Esophagus squamous epithelium (tissue), 5 donors: ENCODE measurements at regions not wholly inside any gene's neighbourhood (a gene's known extent, or its start where the extent isn't known, plus 50 kb on each side); places are given as distances from the start of the nearest gene placed in this dataset.

Source experiments
- DNase-seq: peaks from one replicate; lab custom pipeline; 2025; lab: John Stamatoyannopoulos, UW
- H3K27ac ChIP-seq, 4 donors: fragments of 200-600 bp; sonication (generic); one replicate each; pipeline ENCODE4 v1.5.1; 2016 to 2019; ENCODE audit warnings: mild to moderate bottlenecking in 1 of 4
- H3K27me3 ChIP-seq, 4 donors: fragments of 200-600 bp; sonication (generic); 1 replicate in 3 of 4; 2 replicates in 1 of 4; pipeline versions ENCODE4 v1.5.1 to v1.6.0; 2017 to 2021; ENCODE audit warnings: antibody characterized with exemption in 1 of 4
- H3K36me3 ChIP-seq, 3 donors: fragments of 200-600 bp; sonication (generic); one replicate each; pipeline ENCODE4 v1.5.1; 2016 to 2019
- H3K4me1 ChIP-seq, 3 donors: fragments of 200-600 bp; sonication (generic); one replicate each; pipeline ENCODE4 v1.5.1; 2017 to 2019
- H3K4me3 ChIP-seq, 4 donors: fragments of 200-600 bp; sonication (generic); 1 replicate in 3 of 4; 2 replicates in 1 of 4; pipeline ENCODE4 v1.5.1; 2016 to 2019; ENCODE audit warnings: mild to moderate bottlenecking in 2 of 4, moderate library complexity in 1 of 4
- H3K9me3 ChIP-seq, 3 donors: fragments of 200-600 bp; sonication (generic); one replicate each; pipeline ENCODE4 v1.5.1; 2016 to 2019
- CTCF ChIP-seq, 6 experiments: fragments of 450-650 bp in 4 of 6; fragments of 200-600 bp in 2 of 6; sonication (generic) in 2 of 6; IDR thresholded peaks; one replicate each; pipeline ENCODE4 v1.5.1; 2016 to 2019; ENCODE audit warnings: antibody characterized with exemption in 6 of 6, mild to moderate bottlenecking in 4 of 6, moderate library complexity in 4 of 6
- POLR2A ChIP-seq, 4 donors: fragments of 450-650 bp; IDR thresholded peaks; one replicate each; pipeline ENCODE4 v1.6.1; 2017; ENCODE audit warnings: antibody characterized with exemption in 4 of 4, mild to moderate bottlenecking in 4 of 4, moderate library complexity in 3 of 4
- whole genome bisulfite sequencing, 2 donors: methylation state at CpG; one replicate each; pipeline ENCODE4 v1.1.5; 2018; 5-methylcytosine and 5-hydroxymethylcytosine counted together
- intact Hi-C: fragments of 100-400 bp; cut with DNase I; formaldehyde crosslinking; loops from one replicate; pipeline ENCODE4 v1.15.0; 2022
- donor health status: DM: yes; HTN: yes; CAD: no.

GRCh38 chr2:176960736-176961520, 251.7 kb upstream of the HNRNPA3 start:
- WGBS, 2 donors: 36 to 46% methylated on average over 7 of the region's 7 CpGs

GRCh38 chr2:176961775-176962619, 250.6 kb upstream of the HNRNPA3 start:
- TF ChIP-seq POLR2A (IDR thresholded peaks at IDR 0.05) (no peak), CTCF (IDR thresholded peaks at IDR 0.05) (no peak)
- WGBS, 2 donors: 86% methylated on average over 11 of the region's 11 CpGs
- Histone ChIP-seq H3K4me3 (no peak overlapping the region), H3K27ac (no peak overlapping the region), H3K27me3 (peaks cover 0 to 8% (median 0%) of the 10 kb centered on the region in 4 donors), H3K9me3 (no peaks in the 10 kb centered on the region), H3K4me1 (no peaks in the 10 kb centered on the region), H3K36me3 (no peaks in the 10 kb centered on the region)
- intact Hi-C loops: no loop called here
- DNase-seq: no peak

More at GRCh38 chr2:176960736-176961520, 251.7 kb upstream of the HNRNPA3 start:
- DNase-seq: no peak
- Histone ChIP-seq H3K4me1 (no peaks in the 10 kb centered on the region), H3K36me3 (no peaks in the 10 kb centered on the region), H3K9me3 (no peaks in the 10 kb centered on the region), H3K27me3 (peaks cover 0 to 14% (median 0%) of the 10 kb centered on the region in 4 donors), H3K27ac (no peak overlapping the region), H3K4me3 (no peak overlapping the region)
- intact Hi-C loops: no loop called here
- TF ChIP-seq POLR2A (IDR thresholded peaks at IDR 0.05) (no peak), CTCF (IDR thresholded peaks at IDR 0.05) (no peak)

- intact Hi-C loops: no loop called here
- Histone ChIP-seq H3K9me3 (no peaks in the 10 kb centered on the region), H3K4me3 (no peak overlapping the region), H3K36me3 (no peaks in the 10 kb centered on the region), H3K27ac (no peak overlapping the region), H3K4me1 (no peaks in the 10 kb centered on the region), H3K27me3 (peaks cover 0 to 8% (median 0%) of the 10 kb centered on the region in 4 donors)
- TF ChIP-seq CTCF (IDR thresholded peaks at IDR 0.05): no peak
- 53 to 55% methylated on average over 4 of the region's 4 CpGs for WGBS, 2 donors
- no peak for DNase-seq
Measured at GRCh38 chr2:176963568-176964287, 248.9 kb upstream of the HNRNPA3 start.

- DNase-seq: no peak
- Histone ChIP-seq H3K27ac (no peak overlapping the region), H3K4me3 (no peak overlapping the region), H3K27me3 (peaks cover 0 to 8% (median 0%) of the 10 kb centered on the region in 4 donors), H3K4me1 (no peaks in the 10 kb centered on the region), H3K9me3 (no peaks in the 10 kb centered on the region), H3K36me3 (no peaks in the 10 kb centered on the region)
- intact Hi-C loops: no loop called here
- TF ChIP-seq POLR2A (IDR thresholded peaks at IDR 0.05) (no peak), CTCF (IDR thresholded peaks at IDR 0.05) (no peak)
Measured at GRCh38 chr2:176967911-176968450, 244.6 kb upstream of the HNRNPA3 start.
